A673 (cell line): ENCODE measurements at regions not wholly inside any gene's neighbourhood (a gene's known extent, or its start where the extent isn't known, plus 50 kb on each side); places are given as distances from the start of the nearest gene placed in this dataset.

ENCODE experiments used
- BruUV-seq: library from RNA; stranded (reverse); fragments of 400-500 nt; replicated peaks from 2 replicates; lab custom pipeline; 2021; lab: Mats Ljungman, UMichigan
- CTCF ChIA-PET: fragments of 300-600 bp; sonication (Branson Sonifier 250); formaldehyde crosslinking; loops from one replicate; lab custom pipeline; 2022; ENCODE audit warnings: antibody characterized with exemption; lab: Charles Lee
- POLR2A ChIA-PET: fragments of 300-600 bp; sonication (Branson Sonifier 250); formaldehyde crosslinking; loops from one replicate; lab custom pipeline; 2022; ENCODE audit warnings: antibody characterized with exemption; ENCODE audit not compliant: low non-redundant PET; lab: Charles Lee
- DNase-seq: peaks from one replicate; pipeline ENCODE4 v3.0.0-alpha.2; 2015; ENCODE audit warnings: low spot score
- H3K27ac ChIP-seq: fragments of 200-600 bp; sonication (generic); 2 replicates; pipeline ENCODE4 v1.5.1; 2016; ENCODE audit warnings: mixed run types, low read depth, mild to moderate bottlenecking, mixed read lengths, antibody characterized with exemption, low read length; ENCODE audit not compliant: poor library complexity, severe bottlenecking
- H3K27me3 ChIP-seq: fragments of 200-600 bp; sonication (generic); replicated peaks from 2 replicates; pipeline ENCODE4 v1.6.1; 2017; ENCODE audit warnings: mixed run types, low read depth, mild to moderate bottlenecking, mixed read lengths, antibody characterized with exemption, low read length; ENCODE audit not compliant: insufficient read depth, poor library complexity
- H3K36me3 ChIP-seq: fragments of 200-600 bp; sonication (generic); 2 replicates; pipeline ENCODE4 v1.6.1; 2016; ENCODE audit warnings: mixed run types, mild to moderate bottlenecking, mixed read lengths, antibody characterized with exemption, low read length; ENCODE audit not compliant: insufficient read depth, poor library complexity, severe bottlenecking
- H3K4me1 ChIP-seq: fragments of 200-600 bp; sonication (generic); 2 replicates; pipeline ENCODE4 v1.6.1; 2017; ENCODE audit warnings: mixed run types, mild to moderate bottlenecking, mixed read lengths, antibody characterized with exemption, low read length; ENCODE audit not compliant: insufficient read depth, poor library complexity, severe bottlenecking
- H3K4me3 ChIP-seq: fragments of 200-600 bp; sonication (generic); 2 replicates; pipeline ENCODE4 v1.5.1; 2016; ENCODE audit warnings: low read depth, mixed run types, mild to moderate bottlenecking, mixed read lengths, low read length; ENCODE audit not compliant: poor library complexity, severe bottlenecking
- H3K9me3 ChIP-seq: fragments of 200-600 bp; sonication (generic); 2 replicates; pipeline ENCODE4 v1.6.1; 2016; ENCODE audit warnings: mixed run types, low read depth, mild to moderate bottlenecking, mixed read lengths, antibody characterized with exemption, low read length; ENCODE audit not compliant: poor library complexity, severe bottlenecking
- EZH2 ChIP-seq: fragments of 200-600 bp; sonication (generic); IDR thresholded peaks from 2 replicates; pipeline ENCODE4 v1.6.1; 2017; ENCODE audit warnings: borderline replicate concordance, low read depth, mild to moderate bottlenecking, mixed read lengths, antibody characterized with exemption, low read length; ENCODE audit not compliant: poor library complexity, severe bottlenecking
- intact Hi-C: fragments of 100-400 bp; cut with micrococcal nuclease; formaldehyde crosslinking; loops from one replicate; pipeline ENCODE4 v1.10.0; 2022; ENCODE audit not compliant: unreplicated experiment
- TF ChIP-seq, protein P1 (sequence below): fragments of 300-800, 200-600 bp; sonication (generic); conservative IDR thresholded peaks from 2 replicates; pipeline ENCODE4 v1.5.1; 2017; ENCODE audit warnings: low read depth, mild to moderate bottlenecking, antibody characterized with exemption, low read length, moderate library complexity, mixed read lengths

DNA sequence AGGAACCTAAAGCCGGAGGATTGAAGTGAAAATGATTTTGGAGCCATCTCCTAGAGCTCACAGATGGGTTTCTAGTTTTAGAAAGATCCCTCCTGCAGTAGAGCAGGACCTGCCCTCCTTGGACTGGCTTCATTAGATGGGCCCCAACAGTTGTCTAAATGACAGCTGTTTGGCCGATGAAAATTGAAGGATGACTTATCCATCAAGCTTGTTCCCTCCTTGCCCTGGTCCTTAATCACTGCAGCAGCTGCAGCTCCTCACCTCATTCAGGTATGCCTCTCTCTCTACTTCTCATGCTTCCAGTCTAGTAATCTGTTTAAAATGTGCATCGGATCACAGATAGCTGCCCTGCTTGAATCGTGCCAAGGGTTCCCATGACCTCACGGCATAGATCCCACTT, 677.6 kb downstream of the BCL11A start:
- H3K27me3 ChIP-seq: no peaks in the 10 kb centered on the region
- intact Hi-C loops: no loop called here
- H3K27ac ChIP-seq: no peak overlapping the region
- no peak for TF ChIP-seq EZH2
- TF ChIP-seq, protein P1, sequence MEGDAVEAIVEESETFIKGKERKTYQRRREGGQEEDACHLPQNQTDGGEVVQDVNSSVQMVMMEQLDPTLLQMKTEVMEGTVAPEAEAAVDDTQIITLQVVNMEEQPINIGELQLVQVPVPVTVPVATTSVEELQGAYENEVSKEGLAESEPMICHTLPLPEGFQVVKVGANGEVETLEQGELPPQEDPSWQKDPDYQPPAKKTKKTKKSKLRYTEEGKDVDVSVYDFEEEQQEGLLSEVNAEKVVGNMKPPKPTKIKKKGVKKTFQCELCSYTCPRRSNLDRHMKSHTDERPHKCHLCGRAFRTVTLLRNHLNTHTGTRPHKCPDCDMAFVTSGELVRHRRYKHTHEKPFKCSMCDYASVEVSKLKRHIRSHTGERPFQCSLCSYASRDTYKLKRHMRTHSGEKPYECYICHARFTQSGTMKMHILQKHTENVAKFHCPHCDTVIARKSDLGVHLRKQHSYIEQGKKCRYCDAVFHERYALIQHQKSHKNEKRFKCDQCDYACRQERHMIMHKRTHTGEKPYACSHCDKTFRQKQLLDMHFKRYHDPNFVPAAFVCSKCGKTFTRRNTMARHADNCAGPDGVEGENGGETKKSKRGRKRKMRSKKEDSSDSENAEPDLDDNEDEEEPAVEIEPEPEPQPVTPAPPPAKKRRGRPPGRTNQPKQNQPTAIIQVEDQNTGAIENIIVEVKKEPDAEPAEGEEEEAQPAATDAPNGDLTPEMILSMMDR: no peak
- no peak for DNase-seq
- H3K36me3 ChIP-seq: no peaks in the 10 kb centered on the region
- BruUV-seq: no TSS peak
- H3K4me1 ChIP-seq: no peaks in the 10 kb centered on the region
- no peaks in the 10 kb centered on the region for H3K9me3 ChIP-seq
- CTCF ChIA-PET: no interaction called here
- POLR2A ChIA-PET: no interaction called here
- no peak overlapping the region for H3K4me3 ChIP-seq

GRCh38 chr2:59874971-59875755, 678.3 kb downstream of the BCL11A start:
- ChIA-PET CTCF (no interaction called here), POLR2A (no interaction called here)
- Histone ChIP-seq H3K27ac (no peak overlapping the region), H3K4me3 (no peak overlapping the region), H3K36me3 (no peaks in the 10 kb centered on the region), H3K4me1 (no peaks in the 10 kb centered on the region), H3K27me3 (no peaks in the 10 kb centered on the region), H3K9me3 (no peaks in the 10 kb centered on the region)
- no TSS peak for BruUV-seq
- no peak for DNase-seq
- TF ChIP-seq, protein P1: no peak
- TF ChIP-seq EZH2: no peak
- intact Hi-C loops: no loop called here

GRCh38 chr2:59874361-59874760, 679.1 kb downstream of the BCL11A start:
- ChIA-PET CTCF (no interaction called here), POLR2A (no interaction called here)
- Histone ChIP-seq H3K36me3 (no peaks in the 10 kb centered on the region), H3K4me1 (no peaks in the 10 kb centered on the region), H3K27ac (no peak overlapping the region), H3K4me3 (no peak overlapping the region), H3K9me3 (no peaks in the 10 kb centered on the region), H3K27me3 (no peaks in the 10 kb centered on the region)
- TF ChIP-seq EZH2: no peak
- TF ChIP-seq, protein P1: no peak
- BruUV-seq: no TSS peak
- DNase-seq: no peak
- intact Hi-C loops: no loop called here
